SK-N-SH (cell line): ENCODE measurements at regions not wholly inside any gene's neighbourhood (a gene's known extent, or its start where the extent isn't known, plus 50 kb on each side); places are given as distances from the start of the nearest gene placed in this dataset.

ENCODE experiments used
- CTCF ChIA-PET: fragments of 300-600, 350-600 bp; formaldehyde crosslinking; extraction: SDS; loops from one replicate; lab custom pipeline; 2021; lab: Yijun Ruan, JAX
- POLR2A ChIA-PET: fragments of 350-600 bp; sonication (Branson Sonifier 250); formaldehyde crosslinking; extraction: SDS; loops from one replicate; lab custom pipeline; 2020; ENCODE audit warnings: antibody characterized with exemption, inconsistent platforms; lab: Yijun Ruan, JAX
- DNase-seq: peaks from one replicate; pipeline ENCODE4 v3.0.0; 2012
- H2AFZ ChIP-seq: fragments of 200-600 bp; sonication (generic); 2 replicates; pipeline ENCODE4 v1.8.1; 2016; ENCODE audit warnings: antibody characterized with exemption, mild to moderate bottlenecking, low read depth
- H3F3A ChIP-seq: fragments of 200-600 bp; sonication (generic); replicated peaks from 2 replicates; pipeline ENCODE3; 2016; ENCODE audit warnings: antibody characterized with exemption, mild to moderate bottlenecking; ENCODE audit not compliant: insufficient read depth
- H3K27ac ChIP-seq, 2 experiments: fragments of 200-500 bp in 1 of 2; fragments of 200-600 bp in 1 of 2; sonication (Bioruptor generic) in 1 of 2; sonication (generic), shearing (Covaris generic) in 1 of 2; 2 replicates each; pipeline versions ENCODE4 v1.5.1 to v1.6.1; 2014 to 2016; ENCODE audit warnings: low read depth in 2 of 2, inconsistent platforms in 1 of 2, low read length in 1 of 2, mild to moderate bottlenecking in 1 of 2, mixed read lengths in 1 of 2
- H3K27me3 ChIP-seq: fragments of 200-600 bp; sonication (generic), shearing (Covaris generic); 2 replicates; pipeline ENCODE4 v1.6.1; 2016; ENCODE audit warnings: mixed run types; ENCODE audit not compliant: insufficient read depth
- H3K36me3 ChIP-seq, 2 experiments: fragments of 200-500 bp in 1 of 2; fragments of 200-600 bp in 1 of 2; sonication (Bioruptor generic) in 1 of 2; sonication (generic) in 1 of 2; replicated peaks in 1 of 2; 2 replicates each; pipeline versions ENCODE3 to v1.5.1; 2014 to 2016; ENCODE audit warnings: low read length in 1 of 2, mild to moderate bottlenecking in 1 of 2; ENCODE audit not compliant: insufficient read depth in 2 of 2, control insufficient read depth in 1 of 2
- H3K4me1 ChIP-seq, 2 experiments: fragments of 200-500 bp in 1 of 2; fragments of 200-600 bp in 1 of 2; sonication (Bioruptor generic) in 1 of 2; sonication (generic), shearing (Covaris generic) in 1 of 2; 2 replicates each; pipeline versions ENCODE4 v1.5.1 to v1.6.1; 2014 to 2016; ENCODE audit warnings: low read depth in 1 of 2, low read length in 1 of 2, mixed run types in 1 of 2; ENCODE audit not compliant: insufficient read depth in 2 of 2, control insufficient read depth in 1 of 2
- H3K4me2 ChIP-seq: fragments of 200-600 bp; sonication (generic), shearing (Covaris generic); 2 replicates; pipeline ENCODE4 v1.6.1; 2017; ENCODE audit warnings: mixed run types
- H3K4me3 ChIP-seq, 2 experiments: fragments of 200-500 bp in 1 of 2; fragments of 200-600 bp in 1 of 2; sonication (Bioruptor generic) in 1 of 2; sonication (generic), shearing (Covaris generic) in 1 of 2; 2 replicates each; pipeline versions ENCODE4 v1.5.1 to v1.8.1; 2014 to 2016; ENCODE audit warnings: low read depth in 2 of 2, inconsistent platforms in 1 of 2, low read length in 1 of 2, mild to moderate bottlenecking in 1 of 2, mixed read lengths in 1 of 2, moderate library complexity in 1 of 2
- H3K79me2 ChIP-seq: fragments of 200-600 bp; sonication (generic); 2 replicates; pipeline ENCODE4 v1.8.1; 2017; ENCODE audit warnings: mild to moderate bottlenecking; ENCODE audit not compliant: insufficient read depth
- H3K9ac ChIP-seq: fragments of 200-600 bp; sonication (generic); 2 replicates; pipeline ENCODE4 v1.6.1; 2017; ENCODE audit warnings: mixed run types
- H3K9me2 ChIP-seq: fragments of 200-600 bp; sonication (generic); 2 replicates; pipeline ENCODE4 v1.6.1; 2017; ENCODE audit warnings: mixed run types
- H3K9me3 ChIP-seq: fragments of 200-600 bp; sonication (generic); 2 replicates; pipeline ENCODE4 v1.6.1; 2017; ENCODE audit warnings: mixed run types, mild to moderate bottlenecking, moderate library complexity
- H4K20me1 ChIP-seq: fragments of 200-600 bp; sonication (generic); 2 replicates; pipeline ENCODE4 v1.6.1; 2017; ENCODE audit warnings: mild to moderate bottlenecking, mixed run types; ENCODE audit not compliant: insufficient read depth
- CTCF ChIP-seq: fragments of 200-600 bp; sonication (generic); IDR thresholded peaks from 2 replicates; pipeline ENCODE4 v1.6.1; 2017; ENCODE audit warnings: antibody characterized with exemption, mild to moderate bottlenecking, moderate library complexity
- FOXM1 ChIP-seq: IDR thresholded peaks from 2 replicates; pipeline ENCODE4 v1.4.0; 2012; ENCODE audit warnings: low read depth, mild to moderate bottlenecking
- GATA2 ChIP-seq: sonication (generic); formaldehyde crosslinking; IDR thresholded peaks from 2 replicates; pipeline ENCODE4 v1.5.0; 2020; ENCODE audit warnings: mild to moderate bottlenecking, missing genetic modification reagents
- JUND ChIP-seq: IDR thresholded peaks from 2 replicates; pipeline ENCODE4 v1.4.0; 2012
- PBX3 ChIP-seq: IDR thresholded peaks from 2 replicates; pipeline ENCODE4; 2012
- RAD21 ChIP-seq: IDR thresholded peaks from 2 replicates; pipeline ENCODE4 v1.6.1; 2012; ENCODE audit warnings: mild to moderate bottlenecking, low read length
- RCOR1 ChIP-seq: fragments of 150-350 bp; IDR thresholded peaks from 2 replicates; pipeline ENCODE4 v1.6.1; 2017; ENCODE audit warnings: antibody characterized with exemption, low read length
- REST ChIP-seq: IDR thresholded peaks from 2 replicates; pipeline ENCODE4 v1.6.1; 2012; ENCODE audit warnings: mild to moderate bottlenecking, low read depth, low read length, moderate library complexity
- RFX5 ChIP-seq: IDR thresholded peaks from 2 replicates; pipeline ENCODE4 v1.6.1; 2012; ENCODE audit warnings: mild to moderate bottlenecking, improper control_type of control experiment, low read length
- RXRA ChIP-seq: IDR thresholded peaks from 2 replicates; pipeline ENCODE4 v1.4.0; 2012; ENCODE audit warnings: low read depth, mild to moderate bottlenecking, borderline replicate concordance
- SMC3 ChIP-seq: IDR thresholded peaks from 2 replicates; pipeline ENCODE4 v1.6.1; 2012; ENCODE audit warnings: low read depth, low read length, improper control_type of control experiment
- TEAD4 ChIP-seq: IDR thresholded peaks from 2 replicates; pipeline ENCODE4 v1.4.0; 2012; ENCODE audit warnings: mild to moderate bottlenecking, borderline replicate concordance; ENCODE audit not compliant: insufficient read depth
- USF1 ChIP-seq: IDR thresholded peaks from 2 replicates; pipeline ENCODE4 v1.4.0; 2012; ENCODE audit warnings: low read depth, borderline replicate concordance
- USF2 ChIP-seq: fragments of 150-350 bp; IDR thresholded peaks from 2 replicates; pipeline ENCODE4 v1.6.1; 2017; ENCODE audit warnings: antibody characterized with exemption, low read length, low read depth, borderline replicate concordance
- ZBTB33 ChIP-seq: IDR thresholded peaks from 2 replicates; pipeline ENCODE4 v1.4.0; 2012; ENCODE audit warnings: low read depth, borderline replicate concordance
- WGBS: methylation state at CpG from one replicate; pipeline ENCODE4 v1.1.6; 2017; ENCODE audit warnings: low lambda C conversion rate; 5-methylcytosine and 5-hydroxymethylcytosine counted together

- no peaks in the 10 kb centered on the region for H4K20me1 ChIP-seq
- no peak overlapping the region for H3K4me2 ChIP-seq
- H3K9me3 ChIP-seq = no peaks in the 10 kb centered on the region
- no peak for DNase-seq
- no peaks in the 10 kb centered on the region for H3K4me1 ChIP-seq
- H3K36me3 ChIP-seq = no peaks in the 10 kb centered on the region
- ChIA-PET CTCF (no interaction called here), POLR2A (no interaction called here)
- H3K4me3 ChIP-seq = no peak overlapping the region
- no peak overlapping the region for H2AFZ ChIP-seq
- no peak for TF ChIP-seq REST
- no peak for TF ChIP-seq CTCF
- TF ChIP-seq RFX5 = no peak
- no peak for TF ChIP-seq SMC3
- TF ChIP-seq USF1 = no peak
- no peak for TF ChIP-seq GATA2 (CRISPR knock-in tag)
- TF ChIP-seq JUND = no peak
- no peak for TF ChIP-seq RAD21
- no peak for TF ChIP-seq FOXM1
- TF ChIP-seq PBX3 = no peak
- TF ChIP-seq RCOR1 = no peak
- TF ChIP-seq ZBTB33 = no peak
- TF ChIP-seq TEAD4 = no peak
- TF ChIP-seq RXRA = no peak
- no peak for TF ChIP-seq USF2
- no peak overlapping the region for H3K27ac ChIP-seq
- no peaks in the 10 kb centered on the region for H3F3A ChIP-seq
- 1% methylated on average over 7 of the region's 7 CpGs for WGBS
- no peaks in the 10 kb centered on the region for H3K79me2 ChIP-seq
- no peak overlapping the region for H3K9ac ChIP-seq
- H3K9me2 ChIP-seq = no peaks in the 10 kb centered on the region
- H3K27me3 ChIP-seq = peaks cover 20% of the 10 kb centered on the region; the same call in 1 of the 2 replicates
These were observed 469.5 kb upstream of the SALL3 start for GRCh38 chr18:78510091-78510490.
